PFSK-1 (cell line): ENCODE measurements at regions not wholly inside any gene's neighbourhood (a gene's known extent, or its start where the extent isn't known, plus 50 kb on each side); places are given as distances from the start of the nearest gene placed in this dataset.

Experiments
- POLR2AphosphoS5 ChIP-seq: IDR thresholded peaks from 2 replicates; pipeline ENCODE4 v1.6.1; 2012; ENCODE audit warnings: low read depth, mild to moderate bottlenecking, control low read depth, low read length, moderate library complexity
- SIN3A ChIP-seq: IDR thresholded peaks from 2 replicates; pipeline ENCODE4 v1.6.1; 2012; ENCODE audit warnings: mild to moderate bottlenecking, low read length, moderate library complexity, borderline replicate concordance; ENCODE audit not compliant: insufficient read depth
- TAF1 ChIP-seq: IDR thresholded peaks from 2 replicates; pipeline ENCODE4 v1.6.1; 2012; ENCODE audit warnings: low read length, control low read depth, borderline replicate concordance; ENCODE audit not compliant: insufficient read depth

- TF ChIP-seq TAF1 (no peak), POLR2AphosphoS5 (no peak), SIN3A (no peak)
Measured at GRCh38 chr3:66145408-66145733, 75.4 kb upstream of the SLC25A26 start.
